Sciatic nerve (tissue), 2 donors: ENCODE measurements at regions not wholly inside any gene's neighbourhood (a gene's known extent, or its start where the extent isn't known, plus 50 kb on each side); places are given as distances from the start of the nearest gene placed in this dataset.
"Not testable (repeated sequence)": the region's sequence is repeated elsewhere in the genome, so short reads cannot be mapped to it uniquely, and the experiment has no call there.

Source experiments
- ATAC-seq: fragments of 200-7000 bp; cut with Tn5 transposase; one replicate; pipeline ENCODE4 v1.9.1; 2020; ENCODE audit warnings: mild to moderate bottlenecking, moderate library complexity
- DNase-seq: peaks from one replicate; pipeline ENCODE4 v3.0.0-alpha.2; 2020; ENCODE audit warnings: low spot score
- intact Hi-C: fragments of 100-400 bp; cut with DNase I; formaldehyde crosslinking; loops from one replicate; pipeline ENCODE4 v1.14.2; 2022
- donor health status: DM: no; HTN: no; CAD: no.
- donor health status: DM: no; HTN: no; CAD: no.

GRCh38 chr1:38725321-38725961, 134.1 kb downstream of the RRAGC start:
- intact Hi-C loops, ATAC-seq, DNase-seq: not testable (repeated sequence)

GRCh38 chr1:38724160-38725131, 135.1 kb downstream of the RRAGC start:
- ATAC-seq: no peak
- no peak for DNase-seq
- intact Hi-C loops: no loop called here

- ATAC-seq (no peak), DNase-seq (no peak)
- intact Hi-C loops: no loop called here
Measured at GRCh38 chr1:38721816-38722215, 137.8 kb downstream of the RRAGC start.

- ATAC-seq (no peak), DNase-seq (no peak)
- intact Hi-C loops: no loop called here
Measured at GRCh38 chr1:38719880-38720279, 139.7 kb downstream of the RRAGC start.

- intact Hi-C loops: no loop called here
- no peak for DNase-seq
- ATAC-seq: no peak
Measured at GRCh38 chr1:38718031-38718430, 141.5 kb downstream of the RRAGC start.

- no peak for DNase-seq
- no peak for ATAC-seq
- intact Hi-C loops: no loop called here
Measured at GRCh38 chr1:38716229-38716628, 143.3 kb downstream of the RRAGC start.

- ATAC-seq: no peak
- intact Hi-C loops: no loop called here
Measured at GRCh38 chr1:38715415-38715814, 144.2 kb downstream of the RRAGC start.

GRCh38 chr1:38712046-38712445, 147.5 kb downstream of the RRAGC start:
- intact Hi-C loops: no loop called here
- no peak for DNase-seq
- no peak for ATAC-seq

More at GRCh38 chr1:38715415-38715814, 144.2 kb downstream of the RRAGC start:
- DNase-seq: no peak

GRCh38 chr1:38708701-38709258, 150.8 kb downstream of the RRAGC start:
- ATAC-seq (no peak), DNase-seq (no peak)
- intact Hi-C loops: no loop called here

- intact Hi-C loops: no loop called here
- ATAC-seq (no peak), DNase-seq (no peak)
Measured at GRCh38 chr1:38701088-38701487, 158.5 kb downstream of the RRAGC start.

- DNase-seq (no peak), ATAC-seq (no peak)
- intact Hi-C loops: no loop called here
Measured at GRCh38 chr1:38700077-38700470, 159.5 kb downstream of the RRAGC start.

GRCh38 chr1:38699330-38700076, 160.1 kb downstream of the RRAGC start:
- ATAC-seq: no peak
- no peak for DNase-seq
- intact Hi-C loops: no loop called here

GRCh38 chr1:38697387-38697786, 162.2 kb downstream of the RRAGC start:
- intact Hi-C loops: no loop called here
- ATAC-seq (no peak), DNase-seq (no peak)

- no peak for ATAC-seq
- intact Hi-C loops: no loop called here
- DNase-seq: no peak
Measured at GRCh38 chr1:38696371-38696770, 163.2 kb downstream of the RRAGC start.

- ATAC-seq (no peak), DNase-seq (no peak)
- intact Hi-C loops: no loop called here
Measured at GRCh38 chr1:38693759-38694158, 165.8 kb downstream of the RRAGC start.

- ATAC-seq (no peak), DNase-seq (no peak)
- intact Hi-C loops: no loop called here
Measured at GRCh38 chr1:38693031-38693430, 166.5 kb downstream of the RRAGC start.

GRCh38 chr1:38690790-38691449, 168.7 kb downstream of the RRAGC start:
- ATAC-seq (no peak), DNase-seq (no peak)
- intact Hi-C loops: no loop called here

- intact Hi-C loops: no loop called here
- ATAC-seq (no peak), DNase-seq (no peak)
Measured at GRCh38 chr1:38686927-38687255, 172.7 kb downstream of the RRAGC start.
